Right atrium auricular region (tissue), 2 donors: ENCODE measurements at regions not wholly inside any gene's neighbourhood (a gene's known extent, or its start where the extent isn't known, plus 50 kb on each side); places are given as distances from the start of the nearest gene placed in this dataset.

ENCODE experiments used
- DNase-seq: peaks from one replicate; pipeline ENCODE4 v3.0.0-alpha.2; 2019; ENCODE audit warnings: low spot score
- H3K27ac ChIP-seq, 2 donors: fragments of 200-600 bp; sonication (generic); 1 replicate in 1 of 2; 2 replicates in 1 of 2; pipeline ENCODE4 v1.5.1; 2016 to 2019
- H3K27me3 ChIP-seq, 2 donors: fragments of 200-600 bp; sonication (generic); one replicate each; pipeline versions ENCODE4 v1.5.1 to v1.6.0; 2017 to 2019
- H3K36me3 ChIP-seq: fragments of 200-600 bp; sonication (generic); one replicate; pipeline ENCODE4 v1.5.1; 2016
- H3K4me1 ChIP-seq, 2 donors: fragments of 200-600 bp; sonication (generic); one replicate each; pipeline versions ENCODE4 v1.5.1 to v1.6.0; 2017 to 2019
- H3K4me3 ChIP-seq, 2 donors: fragments of 200-600 bp; sonication (generic); 1 replicate in 1 of 2; 2 replicates in 1 of 2; pipeline ENCODE4 v1.5.1; 2017 to 2019; ENCODE audit warnings: mild to moderate bottlenecking in 1 of 2, moderate library complexity in 1 of 2
- H3K9me3 ChIP-seq, 2 donors: fragments of 200-600 bp; sonication (generic); one replicate each; pipeline ENCODE4 v1.5.1; 2019
- TF ChIP-seq, protein P1 (sequence below), 2 donors: fragments of 200-600 bp; sonication (generic); IDR thresholded peaks; one replicate each; pipeline ENCODE4 v1.5.1; 2019; ENCODE audit warnings: antibody characterized with exemption in 2 of 2

DNA sequence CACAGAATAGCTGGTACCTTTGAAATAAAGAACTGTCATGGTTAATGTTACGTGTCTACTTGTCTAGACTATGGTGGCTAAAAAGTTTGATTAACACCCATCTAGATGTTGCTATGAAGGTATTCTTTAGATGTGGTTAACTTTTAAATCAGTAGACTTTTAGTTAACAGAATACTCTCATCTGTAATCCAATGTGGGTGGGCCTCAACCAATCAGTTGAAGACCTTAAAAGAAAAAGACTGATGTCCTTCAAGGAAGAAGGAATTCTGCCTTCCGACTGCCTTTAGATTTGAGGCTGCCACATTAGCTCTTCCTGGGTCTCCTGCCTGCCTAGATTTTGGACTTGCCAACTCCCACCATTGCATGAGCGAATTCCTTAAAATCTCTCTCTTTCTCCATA is 113.0 kb upstream of the CACUL1 start:
- peaks cover 0 to 17% of the 10 kb centered on the region in 2 donors for H3K4me1 ChIP-seq
- TF ChIP-seq, protein P1, sequence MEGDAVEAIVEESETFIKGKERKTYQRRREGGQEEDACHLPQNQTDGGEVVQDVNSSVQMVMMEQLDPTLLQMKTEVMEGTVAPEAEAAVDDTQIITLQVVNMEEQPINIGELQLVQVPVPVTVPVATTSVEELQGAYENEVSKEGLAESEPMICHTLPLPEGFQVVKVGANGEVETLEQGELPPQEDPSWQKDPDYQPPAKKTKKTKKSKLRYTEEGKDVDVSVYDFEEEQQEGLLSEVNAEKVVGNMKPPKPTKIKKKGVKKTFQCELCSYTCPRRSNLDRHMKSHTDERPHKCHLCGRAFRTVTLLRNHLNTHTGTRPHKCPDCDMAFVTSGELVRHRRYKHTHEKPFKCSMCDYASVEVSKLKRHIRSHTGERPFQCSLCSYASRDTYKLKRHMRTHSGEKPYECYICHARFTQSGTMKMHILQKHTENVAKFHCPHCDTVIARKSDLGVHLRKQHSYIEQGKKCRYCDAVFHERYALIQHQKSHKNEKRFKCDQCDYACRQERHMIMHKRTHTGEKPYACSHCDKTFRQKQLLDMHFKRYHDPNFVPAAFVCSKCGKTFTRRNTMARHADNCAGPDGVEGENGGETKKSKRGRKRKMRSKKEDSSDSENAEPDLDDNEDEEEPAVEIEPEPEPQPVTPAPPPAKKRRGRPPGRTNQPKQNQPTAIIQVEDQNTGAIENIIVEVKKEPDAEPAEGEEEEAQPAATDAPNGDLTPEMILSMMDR (IDR thresholded peaks at IDR 0.05), result no peak
- H3K27me3 ChIP-seq, result no peaks in the 10 kb centered on the region
- no peaks in the 10 kb centered on the region for H3K9me3 ChIP-seq
- no peak overlapping the region for H3K27ac ChIP-seq
- DNase-seq, result no peak
- no peak overlapping the region for H3K4me3 ChIP-seq
- H3K36me3 ChIP-seq, result no peaks in the 10 kb centered on the region

DNA sequence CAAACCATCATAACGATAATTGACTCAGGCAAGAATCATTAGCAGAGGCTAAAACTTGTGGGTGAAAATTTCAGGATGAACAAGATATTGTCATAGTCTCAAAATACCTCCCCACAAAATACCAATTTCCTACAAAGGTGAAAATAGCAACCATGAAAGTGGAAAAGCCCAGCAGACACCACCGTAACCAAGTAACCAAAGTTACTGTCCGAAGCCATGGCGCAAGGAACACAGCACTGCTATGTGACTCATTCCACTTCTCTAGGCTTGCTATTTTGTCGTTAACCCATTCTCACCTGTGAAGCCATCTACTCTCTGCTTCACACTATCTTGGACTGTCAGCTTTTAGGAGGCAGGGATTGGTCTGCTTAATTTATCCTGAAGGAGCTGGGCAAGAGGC is 113.8 kb upstream of the CACUL1 start:
- DNase-seq, result no peak
- Histone ChIP-seq H3K9me3 (no peaks in the 10 kb centered on the region), H3K4me1 (peaks cover 0 to 17% of the 10 kb centered on the region in 2 donors), H3K27me3 (no peaks in the 10 kb centered on the region), H3K4me3 (no peak overlapping the region), H3K27ac (no peak overlapping the region), H3K36me3 (no peaks in the 10 kb centered on the region)
- TF ChIP-seq, protein P1 (IDR thresholded peaks at IDR 0.05), result no peak

GRCh38 chr10:118870467-118871243 is 115.9 kb upstream of the CACUL1 start:
- no peaks in the 10 kb centered on the region for H3K9me3 ChIP-seq
- TF ChIP-seq, protein P1 (IDR thresholded peaks at IDR 0.05), result no peak
- H3K27ac ChIP-seq, result peak overlapping the region; percentile 18 to 54
- H3K4me1 ChIP-seq, result peaks cover 0 to 17% of the 10 kb centered on the region in 2 donors
- H3K27me3 ChIP-seq, result no peaks in the 10 kb centered on the region
- DNase-seq, result peak; percentile 66
- H3K36me3 ChIP-seq, result no peaks in the 10 kb centered on the region
- no peak overlapping the region for H3K4me3 ChIP-seq

DNA sequence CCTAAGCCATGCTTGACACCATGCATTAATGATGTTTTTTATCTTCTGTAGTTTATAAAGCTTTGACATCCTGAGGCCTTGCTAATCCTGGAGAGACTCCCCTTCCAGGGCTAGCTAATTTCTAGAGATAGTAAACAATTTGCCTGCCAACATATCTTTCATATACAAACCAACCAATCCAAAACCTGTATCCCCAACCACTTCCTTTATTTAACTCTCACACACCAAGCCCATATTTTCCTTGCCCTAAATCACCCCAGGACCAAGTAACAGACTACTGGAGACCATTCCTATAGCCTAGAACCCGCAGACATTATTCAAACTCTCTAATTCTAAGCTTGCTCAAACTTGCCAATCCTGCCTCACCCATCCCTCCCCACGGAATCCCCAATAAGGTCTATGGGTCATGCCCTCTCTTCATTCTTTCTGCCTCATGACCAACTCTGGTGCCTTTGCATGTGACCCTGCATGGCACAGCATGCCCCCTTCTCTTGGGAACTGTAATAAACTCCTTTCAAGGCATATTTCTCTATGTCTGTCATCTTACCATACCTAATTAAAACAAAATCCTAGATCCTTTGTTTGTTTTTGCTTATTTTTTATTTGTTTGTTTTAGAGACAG is 116.6 kb upstream of the CACUL1 start:
- no peak for DNase-seq
- Histone ChIP-seq H3K4me3 (no peak overlapping the region), H3K9me3 (no peaks in the 10 kb centered on the region), H3K36me3 (no peaks in the 10 kb centered on the region), H3K27me3 (no peaks in the 10 kb centered on the region), H3K4me1 (peaks cover 0 to 17% of the 10 kb centered on the region in 2 donors), H3K27ac (peak overlapping the region; percentile 18 to 54)
- TF ChIP-seq, protein P1 (IDR thresholded peaks at IDR 0.05), result no peak

DNA sequence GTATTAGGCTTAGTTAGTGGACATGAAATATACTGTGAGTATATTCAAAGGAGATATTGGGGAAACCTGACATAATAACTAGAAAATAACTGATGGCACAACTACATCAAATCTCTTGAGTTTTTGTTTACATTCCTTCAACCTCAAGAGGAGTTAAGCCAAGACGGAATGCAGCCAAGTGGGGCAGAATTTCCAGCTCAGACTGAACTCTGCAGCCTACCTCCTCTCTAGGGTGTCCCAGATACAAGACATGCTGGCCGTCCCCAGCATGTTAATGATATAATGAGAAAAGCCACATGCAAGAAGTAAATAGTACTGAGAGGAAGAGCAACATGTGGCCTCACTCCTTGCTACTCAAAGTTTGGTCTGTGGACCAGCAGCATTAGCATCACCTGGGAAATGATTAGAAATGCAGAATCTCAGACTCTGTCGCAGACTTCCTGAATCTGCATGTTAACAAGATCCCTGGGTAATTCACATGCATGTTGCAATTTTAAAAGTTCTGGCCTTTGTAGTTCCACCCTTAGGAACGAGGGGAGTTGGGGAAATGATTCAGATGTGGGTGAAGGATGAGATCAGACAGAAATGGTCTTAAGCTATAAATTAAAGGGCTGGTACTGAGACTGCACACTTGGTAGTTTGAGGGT is 118.4 kb upstream of the CACUL1 start:
- H3K4me3 ChIP-seq, result no peak overlapping the region
- H3K9me3 ChIP-seq, result no peaks in the 10 kb centered on the region
- H3K36me3 ChIP-seq, result no peaks in the 10 kb centered on the region
- DNase-seq, result no peak
- no peak overlapping the region for H3K27ac ChIP-seq
- TF ChIP-seq, protein P1 (IDR thresholded peaks at IDR 0.05), result no peak
- H3K4me1 ChIP-seq, result peaks cover 0 to 17% of the 10 kb centered on the region in 2 donors
- no peaks in the 10 kb centered on the region for H3K27me3 ChIP-seq
